HG02981 (cell line): ENCODE measurements at regions not wholly inside any gene's neighbourhood (a gene's known extent, or its start where the extent isn't known, plus 50 kb on each side); places are given as distances from the start of the nearest gene placed in this dataset.
"Not testable (repeated sequence)": the region's sequence is repeated elsewhere in the genome, so short reads cannot be mapped to it uniquely, and the experiment has no call there.

Source experiments
- ATAC-seq: cut with Tn5 transposase; IDR thresholded peaks from one replicate; pipeline ENCODE4 v1.9.1; 2021; ENCODE audit warnings: mild to moderate bottlenecking, moderate library complexity; ENCODE audit not compliant: unreplicated experiment

GRCh38 chr10:28986117-28986792 is 302.6 kb upstream of the LYZL1 start:
- ATAC-seq: no peak

- no peak for ATAC-seq
Measured at GRCh38 chr10:28986856-28987255, 302.0 kb upstream of the LYZL1 start.

DNA sequence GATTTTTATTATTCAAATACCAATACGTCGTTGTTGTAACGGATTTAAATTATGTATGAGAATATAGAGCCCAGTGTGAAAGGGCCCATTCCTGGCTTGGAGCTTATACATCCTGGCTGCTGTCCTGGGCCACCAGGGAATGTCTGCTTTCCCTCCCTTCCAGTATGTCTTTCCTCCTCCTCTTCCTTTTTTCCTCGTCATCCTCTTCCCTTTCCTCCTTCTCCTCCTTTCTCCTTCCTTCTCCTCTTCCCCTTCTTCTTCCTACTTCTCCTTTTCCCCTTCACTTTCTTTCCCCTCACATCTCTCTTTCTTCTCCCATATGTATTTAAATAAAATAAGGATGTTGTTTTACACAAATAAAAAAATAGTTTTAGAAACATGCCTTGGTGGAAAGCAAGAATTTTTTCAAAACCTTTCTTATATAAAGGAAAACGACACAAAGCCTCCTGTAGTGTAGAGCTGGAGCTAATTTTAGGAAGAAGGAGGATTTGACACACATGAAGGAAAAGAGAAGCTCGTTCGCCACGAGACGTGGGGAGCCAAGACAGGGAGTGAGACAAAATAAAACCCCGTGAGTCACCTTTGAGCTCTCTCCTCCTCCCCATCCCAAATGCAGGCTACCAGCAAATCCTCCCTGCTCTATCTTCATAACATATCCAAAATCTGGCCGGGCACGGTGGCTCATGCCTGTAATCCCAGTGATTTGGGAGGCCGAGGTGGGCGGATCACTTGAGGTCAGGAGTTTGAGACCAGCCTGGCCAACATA is 301.1 kb upstream of the LYZL1 start:
- ATAC-seq: no peak

DNA sequence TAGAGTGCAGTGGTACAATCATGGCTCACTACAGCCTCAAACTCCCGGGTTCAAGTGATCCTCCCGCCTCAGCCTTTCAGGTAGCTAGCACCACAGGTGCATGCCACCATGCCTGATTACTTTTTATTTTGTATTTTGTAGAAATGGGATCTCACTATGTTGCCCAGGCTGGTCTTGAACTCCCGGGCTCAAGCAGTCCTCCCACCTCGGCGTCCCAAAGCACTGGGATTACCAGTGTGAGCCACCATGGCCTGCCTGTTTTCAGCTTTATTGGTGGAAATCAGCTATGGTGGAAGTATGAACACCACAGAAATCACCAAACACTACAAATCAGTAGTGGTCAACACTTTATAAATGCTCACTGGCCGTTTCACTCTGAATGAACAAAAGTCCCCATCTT is 299.9 kb upstream of the LYZL1 start:
- no peak for ATAC-seq

DNA sequence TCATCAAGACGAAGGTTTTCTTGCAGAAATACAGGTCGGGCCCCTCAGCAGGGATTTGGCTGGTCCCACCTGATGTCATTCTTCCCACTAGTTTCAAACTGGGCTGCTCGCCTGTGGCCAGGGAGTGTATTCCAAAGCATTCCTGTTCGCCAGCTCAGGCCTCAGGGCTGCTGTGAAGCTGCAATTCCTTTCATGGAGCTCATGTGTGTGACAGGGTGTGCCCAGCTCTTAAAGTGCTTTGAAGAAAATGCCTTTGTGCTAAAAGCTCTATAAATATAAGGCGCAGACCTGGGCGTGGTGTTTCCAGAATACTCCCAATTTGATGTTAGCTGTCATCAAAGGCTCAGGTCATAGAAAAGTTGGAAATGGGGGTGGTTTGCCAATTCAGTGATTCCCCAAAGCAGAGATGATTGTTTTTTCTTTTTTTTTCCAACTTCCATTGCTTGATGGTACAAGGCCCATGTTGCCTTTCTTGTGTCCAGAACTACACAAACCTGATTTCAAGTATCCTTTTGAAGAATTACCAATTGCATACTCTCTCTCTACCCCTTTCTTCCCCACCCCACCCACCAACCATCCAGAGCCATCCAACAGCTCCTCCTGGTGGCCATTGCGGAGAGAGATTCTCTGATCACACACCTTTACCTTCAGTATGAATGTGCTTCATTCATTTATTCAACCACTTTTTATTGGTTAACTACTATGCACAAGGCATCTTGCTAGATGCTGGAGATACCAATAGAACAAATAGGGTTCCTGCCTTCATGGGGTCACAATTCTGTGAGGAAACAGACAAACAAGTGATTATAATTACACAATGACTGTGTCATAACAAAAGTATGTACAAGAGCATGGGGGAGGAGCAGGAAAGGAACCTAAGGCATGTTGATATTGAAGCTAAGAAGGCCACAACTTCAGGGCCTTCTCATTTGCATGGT is 297.3 kb upstream of the LYZL1 start:
- no peak for ATAC-seq

DNA sequence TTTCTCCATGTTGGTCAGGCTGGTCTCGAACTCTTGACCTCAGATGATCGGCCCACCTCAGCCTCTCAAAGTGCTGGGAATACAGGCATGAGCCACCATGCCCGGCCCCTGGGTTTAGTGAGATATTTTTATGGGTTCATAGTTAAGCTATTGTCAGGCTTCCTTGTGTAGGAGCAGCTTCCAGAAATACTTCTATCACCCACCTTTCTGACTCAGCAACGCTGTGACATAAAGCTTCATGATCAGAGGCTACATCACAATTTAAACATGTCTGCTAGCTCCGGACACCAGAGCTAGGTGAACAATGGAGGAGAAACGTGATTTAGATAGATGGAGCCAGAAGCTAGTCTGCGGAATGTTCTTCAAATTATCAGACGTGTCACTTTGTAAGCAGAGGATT is 295.8 kb upstream of the LYZL1 start:
- ATAC-seq: no peak

DNA sequence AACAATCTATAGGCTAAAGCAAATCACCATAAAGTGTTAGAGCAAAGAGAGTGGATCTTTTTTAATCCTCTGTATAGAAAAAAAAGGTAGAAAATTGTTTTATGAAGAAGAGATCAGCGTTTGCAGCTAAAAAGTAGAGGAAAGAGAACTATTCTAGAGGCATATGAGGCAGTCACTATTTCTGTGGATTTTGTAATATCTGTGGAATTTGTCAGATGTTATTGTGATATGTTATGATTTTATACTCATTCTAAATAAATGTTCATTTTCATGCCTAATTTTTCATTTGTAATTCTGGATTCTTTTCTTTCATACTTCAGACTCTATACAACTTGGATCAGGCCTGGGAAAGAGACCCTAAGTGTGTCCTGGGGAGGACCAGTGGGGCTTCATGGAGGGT is 295.0 kb upstream of the LYZL1 start:
- ATAC-seq: no peak

DNA sequence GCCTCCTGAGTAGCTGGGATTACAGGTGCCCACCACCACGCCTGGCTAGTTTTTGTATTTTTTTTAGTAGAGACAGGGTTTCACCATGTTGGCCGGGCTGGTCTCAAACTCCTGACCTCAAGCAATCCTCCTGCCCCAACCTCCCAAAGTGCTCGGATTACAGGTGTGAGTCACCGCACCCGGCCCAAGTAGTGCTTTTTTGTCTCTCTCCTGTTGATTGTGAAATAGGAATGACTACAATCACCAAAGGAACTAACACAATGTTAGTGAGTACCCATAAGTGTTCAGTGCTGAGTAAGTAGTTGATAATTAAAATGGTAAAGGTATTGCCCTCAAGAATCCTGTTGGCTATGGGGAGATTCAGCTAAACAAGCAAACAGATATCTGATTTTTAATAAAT is 294.1 kb upstream of the LYZL1 start:
- not testable (repeated sequence) for ATAC-seq

GRCh38 chr10:28995497-28995896 is 293.4 kb upstream of the LYZL1 start:
- no peak for ATAC-seq

GRCh38 chr10:28996345-28996744 is 292.5 kb upstream of the LYZL1 start:
- no peak for ATAC-seq

GRCh38 chr10:28996947-28997551 is 291.8 kb upstream of the LYZL1 start:
- ATAC-seq: no peak

GRCh38 chr10:28997734-28998133 is 291.1 kb upstream of the LYZL1 start:
- ATAC-seq: no peak

GRCh38 chr10:29001801-29002200 is 287.1 kb upstream of the LYZL1 start:
- ATAC-seq: no peak

DNA sequence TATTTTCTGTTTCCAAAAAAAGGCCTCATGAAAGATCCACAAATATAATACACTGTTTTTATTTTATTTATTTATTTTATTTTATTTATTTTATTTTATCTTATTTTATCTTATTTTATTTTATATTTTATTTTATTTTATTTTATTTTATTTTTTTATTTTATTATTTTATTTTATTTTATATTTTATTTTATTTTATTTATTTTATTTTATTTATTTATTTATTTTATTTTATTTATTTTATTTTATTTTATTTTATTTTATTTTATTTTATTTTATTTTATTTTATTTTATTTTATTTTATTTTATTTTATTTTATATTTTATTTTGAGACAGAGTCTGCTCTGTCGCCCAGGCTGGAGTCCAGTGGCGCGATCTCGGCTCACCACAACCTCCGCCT is 285.9 kb upstream of the LYZL1 start:
- ATAC-seq: not testable (repeated sequence)

DNA sequence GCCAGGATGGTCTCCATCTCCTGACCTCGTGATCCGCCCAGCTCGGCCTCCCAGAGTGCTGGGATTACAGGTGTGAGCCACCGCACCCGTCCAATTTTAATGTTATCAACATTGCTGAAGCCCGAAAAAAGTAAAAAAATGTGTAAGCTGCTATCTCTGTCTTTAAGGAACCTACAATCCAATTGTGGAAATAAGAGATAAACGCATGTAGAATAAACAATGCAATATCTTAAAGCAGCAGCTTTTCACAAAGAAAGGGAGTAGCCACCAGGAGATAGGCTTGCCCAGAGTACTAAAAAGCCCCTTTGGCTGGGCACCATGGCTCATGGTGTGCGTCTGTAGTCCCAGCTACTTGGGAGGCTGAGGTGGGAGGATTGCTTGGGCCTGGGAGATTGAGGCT is 282.9 kb upstream of the LYZL1 start:
- ATAC-seq: no peak

DNA sequence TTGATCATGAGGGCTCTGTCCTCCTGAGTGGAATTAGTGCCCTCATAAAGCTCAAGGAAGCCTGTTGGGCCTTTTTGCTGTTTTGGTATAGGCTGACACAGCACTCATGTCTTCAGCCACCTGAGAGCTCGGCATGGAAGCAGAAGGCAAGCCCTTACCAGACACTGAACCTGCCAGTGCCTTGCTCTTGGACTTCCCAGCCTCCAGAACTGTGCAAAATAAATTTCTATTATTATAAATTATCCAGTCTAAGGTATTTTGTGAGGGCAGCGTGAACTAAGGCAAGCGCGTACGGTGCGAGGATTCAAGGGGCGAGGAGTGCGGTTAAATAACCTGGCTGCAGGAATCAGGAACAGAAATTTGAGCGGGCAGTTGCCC is 281.5 kb upstream of the LYZL1 start:
- ATAC-seq: no peak

DNA sequence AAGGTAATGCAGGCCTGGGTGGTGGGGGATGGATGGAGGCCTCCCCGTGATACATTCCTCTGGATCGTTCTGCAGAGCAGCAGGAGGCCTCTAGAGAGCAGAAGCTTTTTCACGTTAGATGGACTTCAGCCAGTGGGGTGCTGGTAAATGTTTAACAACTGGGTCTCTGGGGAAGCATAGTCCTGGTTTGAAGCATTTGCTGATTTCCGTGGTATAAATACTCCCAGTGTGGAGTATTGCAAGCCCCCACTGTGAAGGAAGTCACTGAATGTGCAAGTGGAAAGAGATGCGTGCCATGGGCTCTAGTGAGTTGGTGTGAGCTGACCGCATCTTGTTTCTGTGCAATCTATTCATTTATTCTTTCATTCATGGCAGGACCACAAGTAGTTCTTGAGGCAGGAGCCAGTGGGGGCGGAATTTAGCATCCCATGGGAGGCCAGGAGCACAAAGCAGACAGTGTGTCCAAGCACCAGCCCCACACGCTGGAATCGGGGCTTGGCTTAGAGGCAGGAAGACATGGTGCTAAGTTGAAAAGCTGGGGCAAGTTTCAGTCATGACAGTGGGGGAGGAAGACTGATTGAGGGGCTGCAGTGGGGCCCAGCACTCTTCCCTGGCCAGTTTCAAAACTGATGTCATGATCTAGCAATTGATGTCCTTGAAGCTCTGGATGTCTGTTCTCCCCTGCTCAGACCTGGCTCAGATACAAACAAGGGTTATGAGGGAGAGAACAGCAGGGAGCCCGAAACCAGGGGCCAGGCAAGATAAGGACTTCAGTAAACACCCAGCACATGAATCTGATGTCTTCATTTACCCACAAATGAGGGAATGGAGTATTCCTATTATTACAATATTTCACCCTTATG is 280.9 kb upstream of the LYZL1 start:
- ATAC-seq: no peak

- no peak for ATAC-seq
Measured at GRCh38 chr10:29009464-29009863, 279.4 kb upstream of the LYZL1 start.

- ATAC-seq: no peak
Measured at GRCh38 chr10:29011516-29011915, 277.4 kb upstream of the LYZL1 start.

DNA sequence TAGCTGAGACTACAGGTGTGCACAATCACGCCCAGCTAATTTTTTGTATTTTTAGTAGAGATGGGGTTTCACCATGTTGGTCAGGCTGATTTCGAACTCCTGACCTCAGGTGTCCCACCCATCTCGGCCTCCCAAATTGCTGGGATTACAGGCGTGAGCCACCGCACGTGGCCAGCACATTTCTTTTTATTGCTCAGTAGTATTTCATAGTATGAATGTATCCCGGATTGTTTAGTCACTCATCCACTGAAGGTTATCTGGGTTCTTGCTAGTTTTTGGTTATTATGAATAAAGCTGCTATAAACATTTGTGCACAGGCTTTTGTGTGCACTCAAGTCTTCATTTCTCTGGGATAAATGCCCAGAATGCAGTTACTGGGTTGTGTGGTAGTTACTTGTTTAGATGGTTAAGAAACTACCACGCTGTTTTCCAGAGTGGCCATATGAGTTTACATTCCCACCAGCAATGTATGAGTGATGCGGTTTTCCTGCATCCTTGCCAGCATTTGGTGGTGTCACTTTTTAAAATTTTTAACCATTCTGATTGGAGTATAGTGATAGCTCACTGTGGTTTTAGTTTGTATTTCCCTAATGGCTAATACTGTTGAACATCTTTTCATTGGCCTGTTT is 275.8 kb upstream of the LYZL1 start:
- no peak for ATAC-seq
